SK-N-SH treated with all-trans-retinoic acid at 6 μM for 48 hours (cell line): ENCODE measurements at regions not wholly inside any gene's neighbourhood (a gene's known extent, or its start where the extent isn't known, plus 50 kb on each side); places are given as distances from the start of the nearest gene placed in this dataset.

Experiments
- BACH2 ChIP-seq: fragments of 250-450 bp; sonication (Bioruptor Pico); IDR thresholded peaks from 2 replicates; pipeline ENCODE4 v1.9.0; 2021; ENCODE audit warnings: mild to moderate bottlenecking, borderline replicate concordance
- GLIS3 ChIP-seq: fragments of 250-450 bp; sonication (Bioruptor Pico); IDR thresholded peaks from 2 replicates; pipeline ENCODE4 v1.5.0; 2020; ENCODE audit warnings: mild to moderate bottlenecking, moderate library complexity
- ISL1 ChIP-seq: fragments of 250-450 bp; sonication (Bioruptor Pico); IDR thresholded peaks from 2 replicates; pipeline ENCODE4 v2.1.2; 2022; ENCODE audit warnings: mild to moderate bottlenecking, moderate library complexity
- POU6F1 ChIP-seq: fragments of 250-450 bp; sonication (Bioruptor Pico); IDR thresholded peaks from 2 replicates; pipeline ENCODE4 v1.8.0; 2021; ENCODE audit warnings: low read depth, mild to moderate bottlenecking, moderate library complexity, borderline replicate concordance
- RARB ChIP-seq: fragments of 250-450 bp; sonication (Bioruptor Pico); IDR thresholded peaks from 2 replicates; pipeline ENCODE4 v1.8.0; 2021; ENCODE audit warnings: mild to moderate bottlenecking, moderate library complexity
- TCF4 ChIP-seq: fragments of 250-450 bp; sonication (Bioruptor Pico); IDR thresholded peaks from 2 replicates; pipeline ENCODE4 v1.8.0; 2021; ENCODE audit warnings: mild to moderate bottlenecking, moderate library complexity, borderline replicate concordance
- TOX ChIP-seq: fragments of 250-450 bp; sonication (Bioruptor Pico); IDR thresholded peaks from 2 replicates; pipeline ENCODE4 v1.8.0; 2021; ENCODE audit warnings: mild to moderate bottlenecking, moderate library complexity, borderline replicate concordance
- ZC3H10 ChIP-seq: fragments of 250-450 bp; sonication (Bioruptor Pico); IDR thresholded peaks from 2 replicates; pipeline ENCODE4 v1.5.1; 2021; ENCODE audit warnings: mild to moderate bottlenecking, moderate library complexity
- ZFP3 ChIP-seq: fragments of 250-450 bp; sonication (Bioruptor Pico); IDR thresholded peaks from 2 replicates; pipeline ENCODE4 v1.5.0; 2020; ENCODE audit warnings: mild to moderate bottlenecking, moderate library complexity
- ZNF565 ChIP-seq: fragments of 450-650 bp; formaldehyde crosslinking; conservative IDR thresholded peaks from 2 replicates; pipeline ENCODE4 v1.5.0; 2020; ENCODE audit warnings: low read depth, mild to moderate bottlenecking, moderate library complexity
- ZNF70 ChIP-seq: fragments of 450-650 bp; formaldehyde crosslinking; IDR thresholded peaks from 2 replicates; pipeline ENCODE4 v1.5.0; 2020; ENCODE audit warnings: mild to moderate bottlenecking, moderate library complexity
- TF ChIP-seq, protein P1 (sequence below): fragments of 250-450 bp; sonication (Bioruptor Pico); IDR thresholded peaks from 2 replicates; pipeline ENCODE4 v1.8.0; 2020; ENCODE audit warnings: mild to moderate bottlenecking, moderate library complexity, borderline replicate concordance

DNA sequence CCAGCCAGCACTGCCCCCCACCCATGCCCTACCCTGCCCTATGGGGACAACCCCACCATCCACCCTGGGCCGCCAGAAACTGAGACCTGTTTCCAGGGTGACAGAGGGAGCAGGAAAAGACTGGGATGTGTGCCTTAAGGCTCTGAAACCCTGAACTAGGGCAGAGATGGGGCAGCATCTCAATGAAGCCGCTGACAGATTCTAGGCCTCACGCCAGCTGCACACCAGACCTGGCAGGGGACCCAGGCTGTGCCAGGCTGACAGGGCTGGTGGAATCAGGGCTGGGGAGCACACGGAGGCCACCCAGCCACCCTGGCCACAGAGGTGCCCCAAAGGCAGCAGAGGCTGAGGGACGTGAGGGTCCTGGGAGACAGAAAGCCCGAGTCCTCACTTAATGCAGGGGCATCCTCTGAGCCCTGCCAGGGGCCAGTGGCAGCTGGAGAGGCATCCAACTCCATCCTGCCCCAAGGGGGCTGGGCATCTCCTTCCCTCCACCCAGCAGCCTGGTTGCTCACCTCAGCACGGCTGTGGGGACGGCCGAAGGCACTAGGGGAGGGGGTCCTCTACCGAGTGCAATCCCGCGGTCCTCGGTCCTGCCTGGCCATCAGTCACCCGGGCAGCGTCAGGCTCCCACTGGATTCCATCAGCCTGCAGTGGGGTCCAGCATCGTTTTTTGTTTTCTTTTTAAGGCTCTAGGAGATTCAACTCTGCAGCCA is 169.2 kb downstream of the ZFP36L2 start:
- TF ChIP-seq ZNF70 (CRISPR knock-in tag) (no peak), RARB (no peak), BACH2 (CRISPR knock-in tag) (no peak), ZFP3 (CRISPR knock-in tag) (no peak), ISL1 (CRISPR knock-in tag) (no peak), ZC3H10 (no peak), GLIS3 (no peak), TCF4 (CRISPR knock-in tag) (no peak), ZNF565 (no peak; the same call in 1 of the 2 replicates), POU6F1 (CRISPR knock-in tag) (no peak), TOX (CRISPR knock-in tag) (no peak)
- TF ChIP-seq, protein P1, sequence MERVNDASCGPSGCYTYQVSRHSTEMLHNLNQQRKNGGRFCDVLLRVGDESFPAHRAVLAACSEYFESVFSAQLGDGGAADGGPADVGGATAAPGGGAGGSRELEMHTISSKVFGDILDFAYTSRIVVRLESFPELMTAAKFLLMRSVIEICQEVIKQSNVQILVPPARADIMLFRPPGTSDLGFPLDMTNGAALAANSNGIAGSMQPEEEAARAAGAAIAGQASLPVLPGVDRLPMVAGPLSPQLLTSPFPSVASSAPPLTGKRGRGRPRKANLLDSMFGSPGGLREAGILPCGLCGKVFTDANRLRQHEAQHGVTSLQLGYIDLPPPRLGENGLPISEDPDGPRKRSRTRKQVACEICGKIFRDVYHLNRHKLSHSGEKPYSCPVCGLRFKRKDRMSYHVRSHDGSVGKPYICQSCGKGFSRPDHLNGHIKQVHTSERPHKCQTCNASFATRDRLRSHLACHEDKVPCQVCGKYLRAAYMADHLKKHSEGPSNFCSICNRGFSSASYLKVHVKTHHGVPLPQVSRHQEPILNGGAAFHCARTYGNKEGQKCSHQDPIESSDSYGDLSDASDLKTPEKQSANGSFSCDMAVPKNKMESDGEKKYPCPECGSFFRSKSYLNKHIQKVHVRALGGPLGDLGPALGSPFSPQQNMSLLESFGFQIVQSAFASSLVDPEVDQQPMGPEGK (CRISPR knock-in tag): no peak
